SK-N-SH (cell line): ENCODE measurements at regions not wholly inside any gene's neighbourhood (a gene's known extent, or its start where the extent isn't known, plus 50 kb on each side); places are given as distances from the start of the nearest gene placed in this dataset.
"Not testable (repeated sequence)": the region's sequence is repeated elsewhere in the genome, so short reads cannot be mapped to it uniquely, and the experiment has no call there.

Experiments
- CTCF ChIA-PET: fragments of 300-600, 350-600 bp; formaldehyde crosslinking; extraction: SDS; loops from one replicate; lab custom pipeline; 2021; lab: Yijun Ruan, JAX
- POLR2A ChIA-PET: fragments of 350-600 bp; sonication (Branson Sonifier 250); formaldehyde crosslinking; extraction: SDS; loops from one replicate; lab custom pipeline; 2020; ENCODE audit warnings: antibody characterized with exemption, inconsistent platforms; lab: Yijun Ruan, JAX
- DNase-seq: peaks from one replicate; pipeline ENCODE4 v3.0.0; 2012
- H2AFZ ChIP-seq: fragments of 200-600 bp; sonication (generic); 2 replicates; pipeline ENCODE4 v1.8.1; 2016; ENCODE audit warnings: antibody characterized with exemption, mild to moderate bottlenecking, low read depth
- H3F3A ChIP-seq: fragments of 200-600 bp; sonication (generic); replicated peaks from 2 replicates; pipeline ENCODE3; 2016; ENCODE audit warnings: antibody characterized with exemption, mild to moderate bottlenecking; ENCODE audit not compliant: insufficient read depth
- H3K27ac ChIP-seq, 2 experiments: fragments of 200-500 bp in 1 of 2; fragments of 200-600 bp in 1 of 2; sonication (Bioruptor generic) in 1 of 2; sonication (generic), shearing (Covaris generic) in 1 of 2; 2 replicates each; pipeline versions ENCODE4 v1.5.1 to v1.6.1; 2014 to 2016; ENCODE audit warnings: low read depth in 2 of 2, inconsistent platforms in 1 of 2, low read length in 1 of 2, mild to moderate bottlenecking in 1 of 2, mixed read lengths in 1 of 2
- H3K27me3 ChIP-seq: fragments of 200-600 bp; sonication (generic), shearing (Covaris generic); 2 replicates; pipeline ENCODE4 v1.6.1; 2016; ENCODE audit warnings: mixed run types; ENCODE audit not compliant: insufficient read depth
- H3K36me3 ChIP-seq, 2 experiments: fragments of 200-500 bp in 1 of 2; fragments of 200-600 bp in 1 of 2; sonication (Bioruptor generic) in 1 of 2; sonication (generic) in 1 of 2; replicated peaks in 1 of 2; 2 replicates each; pipeline versions ENCODE3 to v1.5.1; 2014 to 2016; ENCODE audit warnings: low read length in 1 of 2, mild to moderate bottlenecking in 1 of 2; ENCODE audit not compliant: insufficient read depth in 2 of 2, control insufficient read depth in 1 of 2
- H3K4me1 ChIP-seq, 2 experiments: fragments of 200-500 bp in 1 of 2; fragments of 200-600 bp in 1 of 2; sonication (Bioruptor generic) in 1 of 2; sonication (generic), shearing (Covaris generic) in 1 of 2; 2 replicates each; pipeline versions ENCODE4 v1.5.1 to v1.6.1; 2014 to 2016; ENCODE audit warnings: low read depth in 1 of 2, low read length in 1 of 2, mixed run types in 1 of 2; ENCODE audit not compliant: insufficient read depth in 2 of 2, control insufficient read depth in 1 of 2
- H3K4me2 ChIP-seq: fragments of 200-600 bp; sonication (generic), shearing (Covaris generic); 2 replicates; pipeline ENCODE4 v1.6.1; 2017; ENCODE audit warnings: mixed run types
- H3K4me3 ChIP-seq, 2 experiments: fragments of 200-500 bp in 1 of 2; fragments of 200-600 bp in 1 of 2; sonication (Bioruptor generic) in 1 of 2; sonication (generic), shearing (Covaris generic) in 1 of 2; 2 replicates each; pipeline versions ENCODE4 v1.5.1 to v1.8.1; 2014 to 2016; ENCODE audit warnings: low read depth in 2 of 2, inconsistent platforms in 1 of 2, low read length in 1 of 2, mild to moderate bottlenecking in 1 of 2, mixed read lengths in 1 of 2, moderate library complexity in 1 of 2
- H3K79me2 ChIP-seq: fragments of 200-600 bp; sonication (generic); 2 replicates; pipeline ENCODE4 v1.8.1; 2017; ENCODE audit warnings: mild to moderate bottlenecking; ENCODE audit not compliant: insufficient read depth
- H3K9ac ChIP-seq: fragments of 200-600 bp; sonication (generic); 2 replicates; pipeline ENCODE4 v1.6.1; 2017; ENCODE audit warnings: mixed run types
- H3K9me2 ChIP-seq: fragments of 200-600 bp; sonication (generic); 2 replicates; pipeline ENCODE4 v1.6.1; 2017; ENCODE audit warnings: mixed run types
- H3K9me3 ChIP-seq: fragments of 200-600 bp; sonication (generic); 2 replicates; pipeline ENCODE4 v1.6.1; 2017; ENCODE audit warnings: mixed run types, mild to moderate bottlenecking, moderate library complexity
- H4K20me1 ChIP-seq: fragments of 200-600 bp; sonication (generic); 2 replicates; pipeline ENCODE4 v1.6.1; 2017; ENCODE audit warnings: mild to moderate bottlenecking, mixed run types; ENCODE audit not compliant: insufficient read depth
- CHD2 ChIP-seq: fragments of 150-350 bp; IDR thresholded peaks from 2 replicates; pipeline ENCODE4 v1.6.1; 2018; ENCODE audit warnings: low read length; ENCODE audit not compliant: partially characterized antibody
- EZH2phosphoT487 ChIP-seq: fragments of 200-600 bp; sonication (generic); IDR thresholded peaks from 2 replicates; pipeline ENCODE4 v1.6.1; 2017; ENCODE audit warnings: low read depth, mixed run types, mild to moderate bottlenecking, antibody characterized with exemption, moderate library complexity, borderline replicate concordance
- GABPA ChIP-seq: IDR thresholded peaks from 2 replicates; pipeline ENCODE4 v1.4.0; 2012; ENCODE audit warnings: low read depth, mild to moderate bottlenecking
- JUND ChIP-seq: IDR thresholded peaks from 2 replicates; pipeline ENCODE4 v1.4.0; 2012
- MEF2A ChIP-seq: IDR thresholded peaks from 2 replicates; pipeline ENCODE4 v1.4.0; 2012; ENCODE audit warnings: low read depth, borderline replicate concordance
- MXI1 ChIP-seq: IDR thresholded peaks from 2 replicates; pipeline ENCODE4 v1.6.1; 2012; ENCODE audit warnings: mild to moderate bottlenecking, low read depth, low read length, improper control_type of control experiment
- NRF1 ChIP-seq: IDR thresholded peaks from 2 replicates; pipeline ENCODE4 v1.6.1; 2012; ENCODE audit warnings: low read depth, mild to moderate bottlenecking, low read length
- POLR2AphosphoS5 ChIP-seq: IDR thresholded peaks from 2 replicates; pipeline ENCODE4 v1.6.1; 2012; ENCODE audit warnings: low read depth, low read length
- RAD21 ChIP-seq: IDR thresholded peaks from 2 replicates; pipeline ENCODE4 v1.6.1; 2012; ENCODE audit warnings: mild to moderate bottlenecking, low read length
- RFX5 ChIP-seq: IDR thresholded peaks from 2 replicates; pipeline ENCODE4 v1.6.1; 2012; ENCODE audit warnings: mild to moderate bottlenecking, improper control_type of control experiment, low read length
- SIN3A ChIP-seq: IDR thresholded peaks from 2 replicates; pipeline ENCODE4 v1.6.1; 2012; ENCODE audit warnings: low read depth, mild to moderate bottlenecking, low read length, moderate library complexity, borderline replicate concordance
- TCF12 ChIP-seq: IDR thresholded peaks from 2 replicates; pipeline ENCODE4 v1.4.0; 2012
- TEAD4 ChIP-seq: IDR thresholded peaks from 2 replicates; pipeline ENCODE4 v1.4.0; 2012; ENCODE audit warnings: mild to moderate bottlenecking, borderline replicate concordance; ENCODE audit not compliant: insufficient read depth
- WGBS: methylation state at CpG from one replicate; pipeline ENCODE4 v1.1.6; 2017; ENCODE audit warnings: low lambda C conversion rate; 5-methylcytosine and 5-hydroxymethylcytosine counted together
- TF ChIP-seq, protein P1 (sequence below): fragments of 200-600 bp; sonication (generic); IDR thresholded peaks from 2 replicates; pipeline ENCODE4 v1.6.1; 2017; ENCODE audit warnings: antibody characterized with exemption, mild to moderate bottlenecking, moderate library complexity
- TF ChIP-seq, protein P2 (sequence below): IDR thresholded peaks from 2 replicates; pipeline ENCODE4 v1.4.0; 2012; ENCODE audit warnings: low read depth, borderline replicate concordance
- TF ChIP-seq, protein P3 (sequence below): IDR thresholded peaks from 2 replicates; pipeline ENCODE4 v1.4.0; 2012; ENCODE audit warnings: low read depth, borderline replicate concordance
- TF ChIP-seq, protein P4 (sequence below): fragments of 150-350 bp; IDR thresholded peaks from 2 replicates; pipeline ENCODE4 v1.6.1; 2017; ENCODE audit warnings: antibody characterized with exemption, low read length, low read depth, borderline replicate concordance
- TF ChIP-seq, protein P5 (sequence below): fragments of 150-350 bp; IDR thresholded peaks from 2 replicates; pipeline ENCODE4 v1.6.1; 2016; ENCODE audit warnings: mild to moderate bottlenecking, low read depth, low read length

DNA sequence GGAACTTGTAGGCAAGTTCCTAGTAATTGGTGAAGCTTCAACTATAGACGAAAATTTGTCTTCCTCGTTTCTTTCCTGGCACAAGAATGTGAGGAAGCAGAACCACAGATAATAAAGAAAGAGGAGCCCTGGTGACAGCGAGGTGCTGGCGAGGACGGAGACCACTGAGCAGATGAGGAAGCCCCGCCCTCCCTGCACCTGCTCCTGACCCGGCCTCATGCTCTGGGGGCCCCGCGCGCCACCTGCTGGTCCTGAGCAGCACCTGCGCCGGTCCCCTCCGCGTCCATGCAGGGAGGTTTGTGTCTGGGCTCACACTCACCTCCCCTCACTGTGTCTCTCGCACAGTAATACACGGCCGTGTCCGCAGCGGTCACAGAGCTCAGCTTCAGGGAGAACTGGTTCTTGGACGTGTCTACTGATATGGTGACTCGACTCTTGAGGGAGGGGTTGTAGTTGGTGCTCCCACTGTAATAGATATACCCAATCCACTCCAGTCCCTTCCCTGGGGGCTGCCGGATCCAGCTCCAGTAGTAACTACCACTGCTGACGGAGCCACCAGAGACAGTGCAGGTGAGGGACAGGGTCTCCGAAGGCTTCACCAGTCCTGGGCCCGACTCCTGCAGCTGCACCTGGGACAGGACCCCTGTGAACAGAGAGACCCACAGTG lies 1112.5 kb downstream of the TMEM121 start:
- 6% methylated on average over 10 of the region's 25 CpGs for WGBS
- H3K27me3 ChIP-seq, H2AFZ ChIP-seq, POLR2A ChIA-PET, H3K9me2 ChIP-seq, H3F3A ChIP-seq, H3K4me2 ChIP-seq, H3K27ac ChIP-seq, H3K79me2 ChIP-seq, H3K4me1 ChIP-seq, H3K9me3 ChIP-seq, H3K4me3 ChIP-seq, H3K36me3 ChIP-seq, H4K20me1 ChIP-seq, H3K9ac ChIP-seq: not testable (repeated sequence)
- TF ChIP-seq, protein P1, sequence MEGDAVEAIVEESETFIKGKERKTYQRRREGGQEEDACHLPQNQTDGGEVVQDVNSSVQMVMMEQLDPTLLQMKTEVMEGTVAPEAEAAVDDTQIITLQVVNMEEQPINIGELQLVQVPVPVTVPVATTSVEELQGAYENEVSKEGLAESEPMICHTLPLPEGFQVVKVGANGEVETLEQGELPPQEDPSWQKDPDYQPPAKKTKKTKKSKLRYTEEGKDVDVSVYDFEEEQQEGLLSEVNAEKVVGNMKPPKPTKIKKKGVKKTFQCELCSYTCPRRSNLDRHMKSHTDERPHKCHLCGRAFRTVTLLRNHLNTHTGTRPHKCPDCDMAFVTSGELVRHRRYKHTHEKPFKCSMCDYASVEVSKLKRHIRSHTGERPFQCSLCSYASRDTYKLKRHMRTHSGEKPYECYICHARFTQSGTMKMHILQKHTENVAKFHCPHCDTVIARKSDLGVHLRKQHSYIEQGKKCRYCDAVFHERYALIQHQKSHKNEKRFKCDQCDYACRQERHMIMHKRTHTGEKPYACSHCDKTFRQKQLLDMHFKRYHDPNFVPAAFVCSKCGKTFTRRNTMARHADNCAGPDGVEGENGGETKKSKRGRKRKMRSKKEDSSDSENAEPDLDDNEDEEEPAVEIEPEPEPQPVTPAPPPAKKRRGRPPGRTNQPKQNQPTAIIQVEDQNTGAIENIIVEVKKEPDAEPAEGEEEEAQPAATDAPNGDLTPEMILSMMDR, result peak; percentile 46
- DNase-seq, result peak; percentile 49
- CTCF ChIA-PET, result interaction anchor here (0.8 to 2.0 kb wide), 2 partner anchors 10 to 21 kb away, joined by 3 to 8 read pairs; no protein-coding TSS in a partner anchor

DNA sequence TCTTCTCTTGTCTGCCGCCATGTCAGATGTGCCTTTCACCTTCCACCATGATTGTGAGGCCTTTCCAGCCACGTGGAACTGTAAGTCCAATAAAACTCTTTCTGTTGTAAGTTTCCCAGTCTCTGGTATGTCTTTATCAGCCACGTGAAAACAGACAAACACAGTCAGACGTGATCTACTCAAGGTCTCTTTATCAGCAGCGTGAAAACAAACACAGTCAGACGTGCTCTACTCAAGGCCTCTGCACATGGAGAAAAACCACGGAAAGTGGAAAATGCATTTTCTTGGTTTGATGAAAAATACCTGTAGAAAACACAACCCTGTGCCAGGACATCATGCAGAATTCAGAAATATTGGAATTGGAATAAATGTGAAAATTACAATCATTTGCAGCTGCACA lies 1115.7 kb downstream of the TMEM121 start:
- H3F3A ChIP-seq, result no peaks in the 10 kb centered on the region
- H4K20me1 ChIP-seq, result no peaks in the 10 kb centered on the region
- H3K27me3 ChIP-seq, result peaks cover 8% of the 10 kb centered on the region; the same call in 1 of the 2 replicates
- no peaks in the 10 kb centered on the region for H3K9me2 ChIP-seq
- POLR2A ChIA-PET, result no interaction called here
- no peaks in the 10 kb centered on the region for H3K9me3 ChIP-seq
- no peaks in the 10 kb centered on the region for H3K4me1 ChIP-seq
- CTCF ChIA-PET, result interaction anchor here (1.9 kb wide), 1 partner anchor 24 kb away, joined by 7 read pairs; no protein-coding TSS in a partner anchor
- no peak overlapping the region for H2AFZ ChIP-seq
- no peak overlapping the region for H3K9ac ChIP-seq
- H3K79me2 ChIP-seq, result no peaks in the 10 kb centered on the region
- DNase-seq, result no peak
- H3K4me2 ChIP-seq, result no peak overlapping the region
- no peaks in the 10 kb centered on the region for H3K36me3 ChIP-seq
- 7% methylated on average over 7 of the region's 7 CpGs for WGBS
- no peak overlapping the region for H3K4me3 ChIP-seq
- H3K27ac ChIP-seq, result no peak overlapping the region
- TF ChIP-seq, protein P2, sequence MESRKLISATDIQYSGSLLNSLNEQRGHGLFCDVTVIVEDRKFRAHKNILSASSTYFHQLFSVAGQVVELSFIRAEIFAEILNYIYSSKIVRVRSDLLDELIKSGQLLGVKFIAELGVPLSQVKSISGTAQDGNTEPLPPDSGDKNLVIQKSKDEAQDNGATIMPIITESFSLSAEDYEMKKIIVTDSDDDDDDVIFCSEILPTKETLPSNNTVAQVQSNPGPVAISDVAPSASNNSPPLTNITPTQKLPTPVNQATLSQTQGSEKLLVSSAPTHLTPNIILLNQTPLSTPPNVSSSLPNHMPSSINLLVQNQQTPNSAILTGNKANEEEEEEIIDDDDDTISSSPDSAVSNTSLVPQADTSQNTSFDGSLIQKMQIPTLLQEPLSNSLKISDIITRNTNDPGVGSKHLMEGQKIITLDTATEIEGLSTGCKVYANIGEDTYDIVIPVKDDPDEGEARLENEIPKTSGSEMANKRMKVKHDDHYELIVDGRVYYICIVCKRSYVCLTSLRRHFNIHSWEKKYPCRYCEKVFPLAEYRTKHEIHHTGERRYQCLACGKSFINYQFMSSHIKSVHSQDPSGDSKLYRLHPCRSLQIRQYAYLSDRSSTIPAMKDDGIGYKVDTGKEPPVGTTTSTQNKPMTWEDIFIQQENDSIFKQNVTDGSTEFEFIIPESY, result no peak
- TF ChIP-seq NRF1 (no peak), TEAD4 (no peak), MXI1 (no peak), EZH2phosphoT487 (no peak), RAD21 (no peak), CHD2 (no peak), SIN3A (no peak), RFX5 (no peak), MEF2A (no peak), GABPA (no peak), POLR2AphosphoS5 (no peak), JUND (no peak), TCF12 (no peak)
- TF ChIP-seq, protein P3, sequence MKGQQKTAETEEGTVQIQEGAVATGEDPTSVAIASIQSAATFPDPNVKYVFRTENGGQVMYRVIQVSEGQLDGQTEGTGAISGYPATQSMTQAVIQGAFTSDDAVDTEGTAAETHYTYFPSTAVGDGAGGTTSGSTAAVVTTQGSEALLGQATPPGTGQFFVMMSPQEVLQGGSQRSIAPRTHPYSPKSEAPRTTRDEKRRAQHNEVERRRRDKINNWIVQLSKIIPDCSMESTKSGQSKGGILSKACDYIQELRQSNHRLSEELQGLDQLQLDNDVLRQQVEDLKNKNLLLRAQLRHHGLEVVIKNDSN, result no peak
- TF ChIP-seq, protein P1, result no peak
- TF ChIP-seq, protein P4, sequence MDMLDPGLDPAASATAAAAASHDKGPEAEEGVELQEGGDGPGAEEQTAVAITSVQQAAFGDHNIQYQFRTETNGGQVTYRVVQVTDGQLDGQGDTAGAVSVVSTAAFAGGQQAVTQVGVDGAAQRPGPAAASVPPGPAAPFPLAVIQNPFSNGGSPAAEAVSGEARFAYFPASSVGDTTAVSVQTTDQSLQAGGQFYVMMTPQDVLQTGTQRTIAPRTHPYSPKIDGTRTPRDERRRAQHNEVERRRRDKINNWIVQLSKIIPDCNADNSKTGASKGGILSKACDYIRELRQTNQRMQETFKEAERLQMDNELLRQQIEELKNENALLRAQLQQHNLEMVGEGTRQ, result no peak
- TF ChIP-seq, protein P5, sequence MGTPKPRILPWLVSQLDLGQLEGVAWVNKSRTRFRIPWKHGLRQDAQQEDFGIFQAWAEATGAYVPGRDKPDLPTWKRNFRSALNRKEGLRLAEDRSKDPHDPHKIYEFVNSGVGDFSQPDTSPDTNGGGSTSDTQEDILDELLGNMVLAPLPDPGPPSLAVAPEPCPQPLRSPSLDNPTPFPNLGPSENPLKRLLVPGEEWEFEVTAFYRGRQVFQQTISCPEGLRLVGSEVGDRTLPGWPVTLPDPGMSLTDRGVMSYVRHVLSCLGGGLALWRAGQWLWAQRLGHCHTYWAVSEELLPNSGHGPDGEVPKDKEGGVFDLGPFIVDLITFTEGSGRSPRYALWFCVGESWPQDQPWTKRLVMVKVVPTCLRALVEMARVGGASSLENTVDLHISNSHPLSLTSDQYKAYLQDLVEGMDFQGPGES, result no peak
